AG04449 (cell line): ENCODE measurements at regions not wholly inside any gene's neighbourhood (a gene's known extent, or its start where the extent isn't known, plus 50 kb on each side); places are given as distances from the start of the nearest gene placed in this dataset.

Experiments used
- CTCF ChIA-PET: fragments of 350-600 bp; formaldehyde crosslinking; extraction: SDS; loops from one replicate; lab custom pipeline; 2021; ENCODE audit warnings: antibody characterized with exemption; lab: Yijun Ruan, JAX
- POLR2A ChIA-PET: fragments of 400-600, 350-600 bp; formaldehyde crosslinking; extraction: SDS; loops from one replicate; lab custom pipeline; 2020; ENCODE audit warnings: antibody characterized with exemption, inconsistent platforms; lab: Yijun Ruan, JAX
- DNase-seq: peaks from one replicate; pipeline ENCODE4 v3.0.0-alpha.2; 2010; ENCODE audit warnings: low read depth, low spot score
- H3K4me3 ChIP-seq: 2 replicates; pipeline ENCODE4 v1.5.1; 2011; ENCODE audit warnings: low read depth, mild to moderate bottlenecking, control low read depth, low read length
- TF ChIP-seq, protein P1 (sequence below): IDR thresholded peaks from one replicate; pipeline ENCODE4 v1.5.1; 2011; ENCODE audit warnings: mild to moderate bottlenecking, moderate library complexity, low read length, control low read depth, inconsistent platforms; ENCODE audit not compliant: insufficient read depth; ENCODE audit errors: missing control alignments

DNA sequence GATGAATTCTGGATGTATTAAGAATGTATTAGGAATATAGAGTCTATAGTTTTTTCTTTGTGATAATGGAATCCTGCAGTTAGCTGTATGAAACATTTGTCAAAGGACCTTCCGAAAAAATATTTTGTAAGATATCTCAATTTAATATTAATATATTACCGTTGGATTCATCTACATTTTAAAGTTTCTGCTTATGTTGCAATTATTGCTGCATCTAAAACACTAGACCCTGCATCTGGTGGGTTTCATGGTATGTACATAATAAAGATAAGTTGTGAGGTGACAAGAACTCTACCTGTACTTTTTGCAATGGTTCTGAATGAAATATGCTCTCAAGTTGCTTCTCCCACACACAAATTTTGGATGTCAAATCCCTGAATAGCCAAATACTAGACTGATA is 565.9 kb upstream of the FBXO33 start:
- H3K4me3 ChIP-seq: no peak overlapping the region
- POLR2A ChIA-PET: no interaction called here
- DNase-seq: no peak
- TF ChIP-seq, protein P1, sequence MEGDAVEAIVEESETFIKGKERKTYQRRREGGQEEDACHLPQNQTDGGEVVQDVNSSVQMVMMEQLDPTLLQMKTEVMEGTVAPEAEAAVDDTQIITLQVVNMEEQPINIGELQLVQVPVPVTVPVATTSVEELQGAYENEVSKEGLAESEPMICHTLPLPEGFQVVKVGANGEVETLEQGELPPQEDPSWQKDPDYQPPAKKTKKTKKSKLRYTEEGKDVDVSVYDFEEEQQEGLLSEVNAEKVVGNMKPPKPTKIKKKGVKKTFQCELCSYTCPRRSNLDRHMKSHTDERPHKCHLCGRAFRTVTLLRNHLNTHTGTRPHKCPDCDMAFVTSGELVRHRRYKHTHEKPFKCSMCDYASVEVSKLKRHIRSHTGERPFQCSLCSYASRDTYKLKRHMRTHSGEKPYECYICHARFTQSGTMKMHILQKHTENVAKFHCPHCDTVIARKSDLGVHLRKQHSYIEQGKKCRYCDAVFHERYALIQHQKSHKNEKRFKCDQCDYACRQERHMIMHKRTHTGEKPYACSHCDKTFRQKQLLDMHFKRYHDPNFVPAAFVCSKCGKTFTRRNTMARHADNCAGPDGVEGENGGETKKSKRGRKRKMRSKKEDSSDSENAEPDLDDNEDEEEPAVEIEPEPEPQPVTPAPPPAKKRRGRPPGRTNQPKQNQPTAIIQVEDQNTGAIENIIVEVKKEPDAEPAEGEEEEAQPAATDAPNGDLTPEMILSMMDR: no peak
- CTCF ChIA-PET: no interaction called here

DNA sequence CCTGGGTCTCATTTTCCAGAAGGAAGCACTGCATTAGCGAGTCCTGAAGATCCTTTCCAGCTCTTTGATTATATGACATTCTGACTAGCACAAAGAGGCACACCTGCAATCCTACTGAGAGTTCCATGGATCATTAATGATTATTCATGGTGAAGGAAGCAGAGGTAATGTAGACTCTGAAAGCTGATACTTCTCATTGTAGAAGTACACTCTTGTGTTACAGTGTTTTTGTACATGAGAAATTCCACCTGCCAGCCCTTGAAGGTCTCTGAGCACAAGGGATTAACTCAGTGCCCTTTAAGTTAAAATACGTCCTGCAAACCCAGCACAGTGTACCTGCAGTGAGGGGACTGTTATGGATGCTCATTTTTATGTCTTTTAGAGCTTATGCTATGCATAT is 558.8 kb upstream of the FBXO33 start:
- no peak overlapping the region for H3K4me3 ChIP-seq
- ChIA-PET CTCF (no interaction called here), POLR2A (no interaction called here)
- no peak for DNase-seq
- TF ChIP-seq, protein P1: no peak

DNA sequence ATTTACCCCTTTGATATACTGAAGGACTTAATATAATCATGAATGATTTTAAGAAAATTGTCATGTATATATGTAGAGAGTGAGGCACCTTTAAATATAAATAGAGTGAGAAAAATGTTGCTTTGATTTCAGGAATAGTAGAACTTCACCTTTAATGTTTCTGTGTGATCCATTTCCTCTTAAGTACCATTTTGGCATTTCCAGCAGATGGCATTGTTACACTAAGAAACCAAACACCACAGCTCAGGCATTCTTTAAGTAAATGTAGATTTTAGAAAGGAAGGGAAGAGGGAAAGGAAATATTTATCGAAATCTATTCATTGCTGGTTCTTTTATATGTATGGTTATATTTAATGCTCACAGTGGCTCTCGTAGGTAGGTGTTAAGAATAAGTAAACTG is 556.7 kb upstream of the FBXO33 start:
- no peak overlapping the region for H3K4me3 ChIP-seq
- no peak for DNase-seq
- ChIA-PET CTCF (no interaction called here), POLR2A (no interaction called here)
- TF ChIP-seq, protein P1: no peak

DNA sequence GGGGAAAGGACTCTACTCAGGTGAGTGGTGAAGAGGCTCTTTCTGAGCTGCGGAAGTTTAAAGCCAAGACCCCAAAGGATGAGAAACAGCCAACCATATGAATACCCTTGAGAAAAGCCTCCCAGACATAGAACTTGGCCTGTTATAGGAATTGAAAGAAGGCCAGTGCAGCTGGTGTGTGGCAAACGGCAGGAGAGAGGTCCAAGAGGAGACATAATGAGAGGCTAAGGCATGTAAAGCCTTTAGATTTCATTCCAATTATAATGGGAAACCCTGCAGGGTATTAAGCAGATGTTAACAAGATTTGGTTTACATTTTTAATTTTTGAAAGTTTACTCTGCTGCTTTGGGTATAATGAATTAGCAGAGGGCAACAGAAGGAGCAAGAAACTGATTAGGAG is 552.1 kb upstream of the FBXO33 start:
- ChIA-PET POLR2A (no interaction called here), CTCF (no interaction called here)
- TF ChIP-seq, protein P1: no peak
- no peak overlapping the region for H3K4me3 ChIP-seq
- DNase-seq: no peak

DNA sequence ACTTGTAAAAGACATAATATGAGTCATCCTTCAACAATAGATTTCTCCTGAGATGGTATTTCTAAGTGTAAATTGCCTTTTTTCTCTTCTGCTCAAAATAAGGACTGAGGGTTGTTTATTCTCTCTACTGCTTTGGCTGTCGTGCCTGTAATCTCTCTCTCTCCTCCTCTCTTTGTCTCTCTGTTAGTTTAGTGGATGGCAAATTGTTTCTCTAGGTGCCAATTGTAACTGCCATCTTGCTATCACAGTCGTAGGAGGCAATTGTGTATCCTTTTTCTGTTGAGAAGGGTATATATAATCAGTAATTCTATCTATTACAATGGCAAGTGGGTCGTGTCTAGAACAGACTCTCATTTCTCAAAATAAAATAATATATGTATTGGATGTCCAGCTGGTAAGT is 545.0 kb upstream of the FBXO33 start:
- TF ChIP-seq, protein P1: no peak
- POLR2A ChIA-PET: no interaction called here
- H3K4me3 ChIP-seq: no peak overlapping the region
- CTCF ChIA-PET: no interaction called here
- no peak for DNase-seq

DNA sequence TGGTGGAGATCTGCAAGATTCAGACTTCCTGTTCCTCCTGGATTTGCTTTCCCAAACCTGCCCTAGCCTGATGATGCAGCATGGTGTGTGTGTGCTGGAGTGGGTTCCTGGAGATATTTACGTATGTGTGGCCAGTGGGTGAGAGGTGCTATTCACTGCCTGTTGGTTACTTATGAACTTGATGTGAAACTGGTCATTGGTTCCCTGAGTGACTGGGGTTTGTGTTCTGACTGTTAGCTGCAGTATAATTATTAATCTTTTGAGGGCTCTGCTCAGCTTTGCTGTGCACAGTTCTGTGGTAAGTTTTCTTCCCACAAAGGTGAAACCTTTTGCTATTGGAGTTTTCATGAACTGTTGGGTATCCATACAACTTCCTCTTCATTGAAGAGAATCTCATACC is 541.8 kb upstream of the FBXO33 start:
- ChIA-PET POLR2A (no interaction called here), CTCF (no interaction called here)
- TF ChIP-seq, protein P1: no peak
- DNase-seq: no peak
- no peak overlapping the region for H3K4me3 ChIP-seq

DNA sequence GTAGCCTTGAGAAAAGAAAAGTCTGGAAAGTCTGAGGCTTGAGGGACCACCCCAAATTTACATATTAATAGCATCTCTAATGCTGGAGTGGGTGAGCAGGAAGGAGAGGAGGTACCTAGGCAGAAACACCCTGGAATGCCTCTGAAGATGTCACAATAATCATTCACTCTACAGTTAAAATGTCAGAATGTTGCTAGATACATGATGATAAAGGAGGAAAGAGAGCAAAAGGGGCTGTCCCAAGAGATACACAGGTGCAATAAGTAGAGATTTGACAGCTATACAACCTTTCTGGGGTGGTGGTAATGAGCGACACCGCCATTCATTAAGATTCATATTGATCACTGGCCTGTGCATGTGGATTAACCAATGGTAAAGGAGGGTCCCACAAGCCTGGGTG is 540.5 kb upstream of the FBXO33 start:
- CTCF ChIA-PET: no interaction called here
- TF ChIP-seq, protein P1: no peak
- DNase-seq: no peak
- POLR2A ChIA-PET: no interaction called here
- no peak overlapping the region for H3K4me3 ChIP-seq
